ENCODE measurements at regions not wholly inside any gene's neighbourhood (a gene's known extent, or its start where the extent isn't known, plus 50 kb on each side); places are given as distances from the start of the nearest gene placed in this dataset.

GRCh38 chr3:139198929-139199328 lies 144.9 kb upstream of the MRPS22 start:
- TF ChIP-seq CTCF (IDR thresholded peaks at IDR 0.05) (no peak), EZH2 (IDR thresholded peaks at IDR 0.05) (no peak)

All from neural progenitor cell (in vitro differentiated cells).